OCI-LY7 (cell line): ENCODE measurements at regions not wholly inside any gene's neighbourhood (a gene's known extent, or its start where the extent isn't known, plus 50 kb on each side); places are given as distances from the start of the nearest gene placed in this dataset.

Experiments
- CTCF ChIP-seq: fragments of 200-600 bp; sonication (generic); conservative IDR thresholded peaks from 2 replicates; pipeline ENCODE4 v1.5.1; 2014; ENCODE audit warnings: mild to moderate bottlenecking, antibody characterized with exemption, low read length, moderate library complexity, mixed read lengths
- EZH2phosphoT487 ChIP-seq: fragments of 200-600 bp; sonication (generic); IDR thresholded peaks from 2 replicates; pipeline ENCODE4 v1.6.1; 2018; ENCODE audit warnings: low read depth, borderline replicate concordance, mild to moderate bottlenecking, mixed run types, antibody characterized with exemption, low read length, moderate library complexity, mixed read lengths

- TF ChIP-seq CTCF = no peak
- TF ChIP-seq EZH2phosphoT487 = no peak
These were observed 352.5 kb upstream of the SASH1 start for GRCh38 chr6:147990159-147990558.
